OCI-LY7 (cell line): ENCODE measurements at regions not wholly inside any gene's neighbourhood (a gene's known extent, or its start where the extent isn't known, plus 50 kb on each side); places are given as distances from the start of the nearest gene placed in this dataset.

Source experiments
- EZH2phosphoT487 ChIP-seq: fragments of 200-600 bp; sonication (generic); IDR thresholded peaks from 2 replicates; pipeline ENCODE4 v1.6.1; 2018; ENCODE audit warnings: low read depth, borderline replicate concordance, mild to moderate bottlenecking, mixed run types, antibody characterized with exemption, low read length, moderate library complexity, mixed read lengths
- TF ChIP-seq, protein P1 (sequence below): fragments of 200-600 bp; sonication (generic); conservative IDR thresholded peaks from 2 replicates; pipeline ENCODE4 v1.5.1; 2014; ENCODE audit warnings: mild to moderate bottlenecking, antibody characterized with exemption, low read length, moderate library complexity, mixed read lengths

DNA sequence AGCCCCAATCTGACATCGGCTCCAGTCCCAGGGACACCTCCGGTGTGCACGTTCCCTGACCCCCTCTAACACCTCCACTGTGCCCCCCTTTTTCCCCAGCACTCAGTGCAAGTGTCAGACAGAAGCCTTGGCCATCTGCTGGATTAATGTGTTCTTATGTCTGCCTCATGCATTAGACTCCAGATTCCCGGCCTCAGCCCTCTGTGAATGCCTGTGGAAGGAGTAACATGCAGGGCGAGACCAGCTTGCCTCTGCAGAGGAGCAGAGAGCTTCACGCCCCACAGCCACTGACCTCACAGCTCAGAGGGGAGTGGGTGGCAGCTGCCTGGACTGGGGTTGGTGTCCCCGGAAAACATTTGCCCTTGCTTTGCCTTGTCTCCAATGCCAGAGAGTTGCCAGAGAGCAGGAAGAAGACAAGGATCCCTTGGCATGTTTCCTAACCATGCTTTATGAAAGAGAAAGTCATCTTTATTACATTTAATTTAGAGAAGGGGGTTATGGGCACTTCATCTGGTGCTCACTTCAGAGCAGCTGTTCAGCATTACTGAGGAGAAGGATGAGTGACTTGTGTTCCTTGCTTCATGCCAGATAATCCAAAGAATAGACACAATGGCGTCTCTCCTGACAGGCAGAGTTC is 91.6 kb upstream of the CXCL12 start:
- TF ChIP-seq, protein P1, sequence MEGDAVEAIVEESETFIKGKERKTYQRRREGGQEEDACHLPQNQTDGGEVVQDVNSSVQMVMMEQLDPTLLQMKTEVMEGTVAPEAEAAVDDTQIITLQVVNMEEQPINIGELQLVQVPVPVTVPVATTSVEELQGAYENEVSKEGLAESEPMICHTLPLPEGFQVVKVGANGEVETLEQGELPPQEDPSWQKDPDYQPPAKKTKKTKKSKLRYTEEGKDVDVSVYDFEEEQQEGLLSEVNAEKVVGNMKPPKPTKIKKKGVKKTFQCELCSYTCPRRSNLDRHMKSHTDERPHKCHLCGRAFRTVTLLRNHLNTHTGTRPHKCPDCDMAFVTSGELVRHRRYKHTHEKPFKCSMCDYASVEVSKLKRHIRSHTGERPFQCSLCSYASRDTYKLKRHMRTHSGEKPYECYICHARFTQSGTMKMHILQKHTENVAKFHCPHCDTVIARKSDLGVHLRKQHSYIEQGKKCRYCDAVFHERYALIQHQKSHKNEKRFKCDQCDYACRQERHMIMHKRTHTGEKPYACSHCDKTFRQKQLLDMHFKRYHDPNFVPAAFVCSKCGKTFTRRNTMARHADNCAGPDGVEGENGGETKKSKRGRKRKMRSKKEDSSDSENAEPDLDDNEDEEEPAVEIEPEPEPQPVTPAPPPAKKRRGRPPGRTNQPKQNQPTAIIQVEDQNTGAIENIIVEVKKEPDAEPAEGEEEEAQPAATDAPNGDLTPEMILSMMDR, result no peak
- TF ChIP-seq EZH2phosphoT487, result no peak
